ENCODE measurements at regions not wholly inside any gene's neighbourhood (a gene's known extent, or its start where the extent isn't known, plus 50 kb on each side); places are given as distances from the start of the nearest gene placed in this dataset.

GRCh38 chr5:57711471-57711870 is 228.9 kb upstream of the ACTBL2 start:
- no peak for TF ChIP-seq CTCF (IDR thresholded peaks at IDR 0.05 in 8 of 11, conservative IDR thresholded peaks at IDR 0.05 in 3 of 11)
- TF ChIP-seq POLR2AphosphoS5 (IDR thresholded peaks at IDR 0.05), result no peak
- WGBS, 5 donors, result 87 to 95% (median 89%) methylated on average over 2 of the region's 2 CpGs

GRCh38 chr5:57710126-57710525 is 227.5 kb upstream of the ACTBL2 start:
- Histone ChIP-seq H3K36me3 (no peaks in the 10 kb centered on the region), H3K4me1 (no peaks in the 10 kb centered on the region), H3K27me3 (replicated peaks in 1 of 7) (no peaks in the 10 kb centered on the region), H3K9me3 (peaks cover 0 to 18% (median 6%) of the 10 kb centered on the region in 8 donors), H3K4me3 (no peak overlapping the region), H3K27ac (peak overlapping the region in 1 of 8 donors; percentile 17)
- intact Hi-C loops (cut with DNase I; ENCODE audit: low total_unique reads), result no loop called here
- TF ChIP-seq POLR2A (IDR thresholded peaks at IDR 0.05) (no peak), POLR2AphosphoS5 (IDR thresholded peaks at IDR 0.05) (no peak), CTCF (IDR thresholded peaks at IDR 0.05 in 8 of 11, conservative IDR thresholded peaks at IDR 0.05 in 3 of 11) (no peak)
- DNase-seq, result no peak
- 50 to 81% (median 58%) methylated on average over 1 of the region's 1 CpG for WGBS, 5 donors

More at GRCh38 chr5:57711471-57711870, 228.9 kb upstream of the ACTBL2 start:
- no peak overlapping the region for H3K27ac ChIP-seq
- no peaks in the 10 kb centered on the region for H3K36me3 ChIP-seq
- DNase-seq, result no peak
- H3K27me3 ChIP-seq (replicated peaks in 1 of 7), result no peaks in the 10 kb centered on the region
- H3K9me3 ChIP-seq, result peaks cover 0 to 18% (median 6%) of the 10 kb centered on the region in 8 donors
- H3K4me1 ChIP-seq, result no peaks in the 10 kb centered on the region
- intact Hi-C loops (cut with DNase I; ENCODE audit: low total_unique reads), result no loop called here
- no peak overlapping the region for H3K4me3 ChIP-seq

- H3K4me3 ChIP-seq, result no peak overlapping the region
- WGBS, 5 donors, result 38 to 86% (median 45%) methylated on average over 3 of the region's 3 CpGs
- DNase-seq, result no peak
These were observed 223.2 kb upstream of the ACTBL2 start for GRCh38 chr5:57705769-57706168.

GRCh38 chr5:57703721-57704120 is 221.1 kb upstream of the ACTBL2 start:
- DNase-seq, result no peak
- TF ChIP-seq CTCF (IDR thresholded peaks at IDR 0.05 in 8 of 11, conservative IDR thresholded peaks at IDR 0.05 in 3 of 11), result no peak
- TF ChIP-seq POLR2AphosphoS5 (IDR thresholded peaks at IDR 0.05), result no peak
- no peak for TF ChIP-seq POLR2A (IDR thresholded peaks at IDR 0.05)
- no peaks in the 10 kb centered on the region for H3K27me3 ChIP-seq (replicated peaks in 1 of 7)
- no peaks in the 10 kb centered on the region for H3K36me3 ChIP-seq
- H3K4me3 ChIP-seq, result no peak overlapping the region
- H3K27ac ChIP-seq, result no peak overlapping the region
- H3K4me1 ChIP-seq, result no peaks in the 10 kb centered on the region
- intact Hi-C loops (cut with DNase I; ENCODE audit: low total_unique reads), result no loop called here
- 62 to 97% (median 76%) methylated on average over 1 of the region's 1 CpG for WGBS, 5 donors
- peaks cover 0 to 3% (median under 1%) of the 10 kb centered on the region in 8 donors for H3K9me3 ChIP-seq

More at GRCh38 chr5:57705769-57706168, 223.2 kb upstream of the ACTBL2 start:
- no peak for TF ChIP-seq POLR2A (IDR thresholded peaks at IDR 0.05)
- no peak for TF ChIP-seq CTCF (IDR thresholded peaks at IDR 0.05 in 8 of 11, conservative IDR thresholded peaks at IDR 0.05 in 3 of 11)
- no peak for TF ChIP-seq POLR2AphosphoS5 (IDR thresholded peaks at IDR 0.05)
- Histone ChIP-seq H3K36me3 (no peaks in the 10 kb centered on the region), H3K4me1 (no peaks in the 10 kb centered on the region), H3K9me3 (peaks cover 0 to 11% (median 6%) of the 10 kb centered on the region in 8 donors), H3K27ac (no peak overlapping the region), H3K27me3 (replicated peaks in 1 of 7) (no peaks in the 10 kb centered on the region)
- intact Hi-C loops (cut with DNase I; ENCODE audit: low total_unique reads), result no loop called here

Measured in spleen (tissue), 11 donors.